Activated CD4-positive, alpha-beta T cell treated with anti-CD3 and anti-CD28 coated beads, Interleukin-2, amount 10 ng/mL, durations not matched to agents 24 days and 14 days (primary cell): ENCODE measurements at regions not wholly inside any gene's neighbourhood (a gene's known extent, or its start where the extent isn't known, plus 50 kb on each side); places are given as distances from the start of the nearest gene placed in this dataset.
"Not testable (repeated sequence)": the region's sequence is repeated elsewhere in the genome, so short reads cannot be mapped to it uniquely, and the experiment has no call there.

Source experiments
- DNase-seq: peaks from one replicate; pipeline ENCODE4 v3.0.0; 2022
- H3K27ac Mint-ChIP-seq: one replicate; pipeline ENCODE4 v1.8.0; 2022; ENCODE audit warnings: mild to moderate bottlenecking, mixed read lengths
- H3K27me3 Mint-ChIP-seq: one replicate; pipeline ENCODE4 v1.8.0; 2022; ENCODE audit warnings: mixed read lengths
- H3K36me3 Mint-ChIP-seq: one replicate; pipeline ENCODE4 v1.8.0; 2022; ENCODE audit warnings: low read depth, mild to moderate bottlenecking, mixed read lengths
- H3K4me1 Mint-ChIP-seq: one replicate; pipeline ENCODE4 v1.8.0; 2021; ENCODE audit warnings: mixed read lengths
- H3K4me3 Mint-ChIP-seq: one replicate; pipeline ENCODE4 v1.8.0; 2022; ENCODE audit warnings: mild to moderate bottlenecking, moderate library complexity, mixed read lengths
- H3K9me3 Mint-ChIP-seq: one replicate; pipeline ENCODE4 v1.8.0; 2021; ENCODE audit warnings: mixed read lengths
- intact Hi-C: fragments of 100-400 bp; cut with micrococcal nuclease; formaldehyde crosslinking; loops from one replicate; pipeline ENCODE4 v1.15.1; 2023

GRCh38 chr4:66376921-66377320 lies 706.6 kb upstream of the EPHA5 start:
- Mint-ChIP-seq H3K36me3 (no peaks in the 10 kb centered on the region), H3K27me3 (no peaks in the 10 kb centered on the region)
- intact Hi-C loops: no loop called here

DNA sequence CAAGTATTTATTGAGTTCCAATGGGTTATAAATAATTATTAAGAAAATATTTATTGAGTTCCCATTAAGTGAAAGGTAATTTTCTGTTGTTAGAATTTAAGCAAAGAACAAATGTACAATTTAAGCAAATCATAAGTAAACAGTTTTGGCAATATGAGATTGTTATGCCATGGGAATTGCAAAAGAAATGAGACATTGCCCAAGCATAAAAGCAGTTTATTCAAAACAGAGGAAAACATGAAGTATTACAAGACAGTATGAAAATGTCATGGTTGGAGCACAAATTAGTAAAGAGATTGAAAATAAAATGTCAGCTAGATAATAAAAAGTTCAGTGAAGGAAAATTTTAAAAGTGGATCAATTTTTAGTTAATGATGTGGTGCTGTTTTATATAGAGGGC lies 706.1 kb upstream of the EPHA5 start:
- DNase-seq: no peak
- Mint-ChIP-seq H3K4me1 (no peaks in the 10 kb centered on the region), H3K36me3 (no peaks in the 10 kb centered on the region)

More at GRCh38 chr4:66376921-66377320, 706.6 kb upstream of the EPHA5 start:
- Mint-ChIP-seq H3K4me3 (no peak overlapping the region), H3K9me3 (no peaks in the 10 kb centered on the region), H3K27ac (no peak overlapping the region), H3K4me1 (no peaks in the 10 kb centered on the region)
- no peak for DNase-seq

DNA sequence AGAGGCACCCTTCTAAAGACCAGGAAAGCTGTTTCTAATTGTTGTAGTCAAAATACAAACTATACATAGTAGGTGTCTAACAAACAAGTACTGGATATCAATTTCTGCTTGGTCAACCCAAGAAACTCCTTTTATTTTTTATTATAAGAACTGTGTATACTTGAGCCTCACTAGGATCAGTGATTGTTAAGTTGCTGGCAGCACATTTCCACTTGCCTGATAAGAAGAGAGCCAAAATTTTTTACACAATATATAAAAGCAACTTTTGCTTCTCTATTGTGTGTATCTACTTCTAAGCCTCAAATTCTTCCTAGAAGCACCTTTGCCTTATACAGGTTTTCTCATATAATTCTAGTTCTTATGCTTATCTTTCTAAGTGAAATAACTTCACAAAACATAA lies 703.0 kb upstream of the EPHA5 start:
- no peak for DNase-seq
- intact Hi-C loops: no loop called here
- Mint-ChIP-seq H3K4me1 (no peaks in the 10 kb centered on the region), H3K36me3 (no peaks in the 10 kb centered on the region), H3K9me3 (no peaks in the 10 kb centered on the region), H3K27me3 (no peaks in the 10 kb centered on the region), H3K27ac (no peak overlapping the region), H3K4me3 (no peak overlapping the region)

More for the DNA sequence above, 706.1 kb upstream of the EPHA5 start:
- Mint-ChIP-seq H3K27ac (no peak overlapping the region), H3K4me3 (no peak overlapping the region), H3K27me3 (no peaks in the 10 kb centered on the region), H3K9me3 (no peaks in the 10 kb centered on the region)
- intact Hi-C loops: no loop called here

GRCh38 chr4:66372706-66373105 lies 702.4 kb upstream of the EPHA5 start:
- Mint-ChIP-seq H3K27ac (no peak overlapping the region), H3K4me1 (no peaks in the 10 kb centered on the region), H3K4me3 (no peak overlapping the region), H3K36me3 (no peaks in the 10 kb centered on the region), H3K9me3 (no peaks in the 10 kb centered on the region), H3K27me3 (no peaks in the 10 kb centered on the region)
- DNase-seq: no peak
- intact Hi-C loops: no loop called here

DNA sequence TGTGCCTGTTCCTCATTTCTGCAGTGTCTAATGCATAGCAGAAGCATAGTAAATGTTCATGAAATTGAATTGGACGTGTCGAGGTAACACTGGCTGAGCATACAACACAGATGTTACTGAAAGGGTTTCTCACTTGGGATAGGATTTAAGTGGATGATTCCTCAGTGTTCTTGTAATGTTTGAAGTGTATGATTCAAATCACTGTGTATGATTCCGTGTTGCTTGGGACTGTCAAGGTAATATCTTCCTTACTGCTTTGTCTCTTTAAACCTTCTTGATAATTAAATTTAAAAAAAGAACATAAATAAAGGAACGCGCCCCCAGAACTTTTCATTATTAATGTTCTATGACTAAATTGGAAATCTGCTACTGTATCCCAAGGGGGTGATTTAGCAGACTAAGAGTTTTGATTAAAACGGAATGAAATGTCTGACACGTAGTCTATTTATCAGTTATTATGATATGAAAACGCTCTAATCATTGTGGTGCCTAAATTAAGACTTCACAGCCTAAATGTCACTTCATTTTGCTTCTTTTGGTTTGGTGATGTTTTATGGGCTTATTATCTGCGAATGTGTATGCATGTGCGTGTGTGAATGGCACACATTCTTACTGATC lies 696.9 kb upstream of the EPHA5 start:
- no peaks in the 10 kb centered on the region for H3K4me1 Mint-ChIP-seq
- intact Hi-C loops: no loop called here
- no peak overlapping the region for H3K27ac Mint-ChIP-seq
- no peaks in the 10 kb centered on the region for H3K36me3 Mint-ChIP-seq
- no peak for DNase-seq
- H3K4me3 Mint-ChIP-seq: no peak overlapping the region
- no peaks in the 10 kb centered on the region for H3K27me3 Mint-ChIP-seq
- H3K9me3 Mint-ChIP-seq: no peaks in the 10 kb centered on the region

DNA sequence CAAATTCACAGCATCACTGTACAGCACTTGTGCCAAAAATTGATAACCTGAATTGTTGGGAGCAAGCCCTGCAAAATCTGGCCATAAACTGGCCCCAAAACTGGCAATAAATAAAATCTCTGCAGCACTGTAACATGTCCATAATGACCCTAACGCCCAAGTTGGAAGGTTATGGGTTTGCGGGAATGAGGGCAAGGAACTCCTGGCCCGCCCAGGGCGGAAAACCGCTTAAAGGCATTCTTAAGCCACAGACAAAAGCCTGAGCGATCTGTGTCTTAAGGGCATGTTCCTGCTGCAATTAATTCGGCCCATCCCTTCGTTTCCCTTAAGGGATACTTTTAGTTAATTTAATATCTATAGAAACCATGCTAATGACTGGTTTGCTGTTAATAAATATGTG lies 690.1 kb upstream of the EPHA5 start:
- DNase-seq, H3K27ac Mint-ChIP-seq, H3K36me3 Mint-ChIP-seq, H3K9me3 Mint-ChIP-seq, H3K4me3 Mint-ChIP-seq, H3K27me3 Mint-ChIP-seq, intact Hi-C loops, H3K4me1 Mint-ChIP-seq: not testable (repeated sequence)

- no peaks in the 10 kb centered on the region for H3K27me3 Mint-ChIP-seq
- H3K4me3 Mint-ChIP-seq: no peak overlapping the region
- H3K27ac Mint-ChIP-seq: no peak overlapping the region
- intact Hi-C loops: no loop called here
- no peaks in the 10 kb centered on the region for H3K36me3 Mint-ChIP-seq
- H3K4me1 Mint-ChIP-seq: no peaks in the 10 kb centered on the region
- peaks cover 4% of the 10 kb centered on the region for H3K9me3 Mint-ChIP-seq
- DNase-seq: no peak
Measured at GRCh38 chr4:66357316-66357715, 687.0 kb upstream of the EPHA5 start.

DNA sequence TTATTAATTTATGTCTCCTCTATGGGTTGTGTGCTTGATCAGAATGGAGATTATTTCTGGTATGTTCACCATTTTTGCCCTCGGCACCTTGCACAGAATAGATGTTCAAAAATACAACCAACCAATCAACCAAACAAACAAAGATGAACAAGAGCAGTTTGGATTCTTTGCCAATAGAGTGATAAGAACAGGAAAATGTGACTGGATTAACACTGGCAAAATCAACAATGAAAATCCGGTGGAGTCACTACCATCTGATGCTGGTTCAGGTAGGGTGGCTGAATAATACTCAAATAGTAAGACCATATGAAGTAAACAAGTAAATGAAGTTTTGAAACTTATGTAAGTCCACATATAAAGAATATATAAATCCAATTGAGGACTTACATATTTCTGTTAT lies 685.0 kb upstream of the EPHA5 start:
- H3K4me1 Mint-ChIP-seq: no peaks in the 10 kb centered on the region
- DNase-seq: no peak
- no peaks in the 10 kb centered on the region for H3K36me3 Mint-ChIP-seq
- intact Hi-C loops: no loop called here
- H3K9me3 Mint-ChIP-seq: peaks cover 4% of the 10 kb centered on the region
- no peaks in the 10 kb centered on the region for H3K27me3 Mint-ChIP-seq
- no peak overlapping the region for H3K27ac Mint-ChIP-seq
- no peak overlapping the region for H3K4me3 Mint-ChIP-seq

DNA sequence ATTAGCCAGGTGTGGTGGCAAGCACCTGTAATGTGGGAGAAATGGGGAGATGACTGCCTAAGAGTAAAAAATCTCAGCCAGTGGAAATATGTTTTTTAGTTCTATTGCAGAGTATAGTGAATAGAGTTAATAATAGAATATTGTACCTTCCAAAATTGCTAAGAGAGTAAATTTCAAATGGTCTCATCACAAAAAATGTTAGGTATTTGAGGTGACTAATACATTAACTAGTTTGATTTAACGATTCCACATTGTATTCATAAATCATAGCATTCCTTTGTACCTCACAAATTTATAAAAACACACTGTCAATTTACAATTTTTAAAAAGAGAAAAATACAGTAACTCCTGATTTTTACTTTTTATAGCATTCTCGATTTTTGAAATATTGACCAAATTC lies 681.5 kb upstream of the EPHA5 start:
- H3K27me3 Mint-ChIP-seq: no peaks in the 10 kb centered on the region
- intact Hi-C loops: no loop called here
- H3K4me3 Mint-ChIP-seq: no peak overlapping the region
- no peak for DNase-seq
- H3K27ac Mint-ChIP-seq: no peak overlapping the region
- no peaks in the 10 kb centered on the region for H3K36me3 Mint-ChIP-seq
- H3K9me3 Mint-ChIP-seq: peaks cover 4% of the 10 kb centered on the region
- H3K4me1 Mint-ChIP-seq: no peaks in the 10 kb centered on the region

DNA sequence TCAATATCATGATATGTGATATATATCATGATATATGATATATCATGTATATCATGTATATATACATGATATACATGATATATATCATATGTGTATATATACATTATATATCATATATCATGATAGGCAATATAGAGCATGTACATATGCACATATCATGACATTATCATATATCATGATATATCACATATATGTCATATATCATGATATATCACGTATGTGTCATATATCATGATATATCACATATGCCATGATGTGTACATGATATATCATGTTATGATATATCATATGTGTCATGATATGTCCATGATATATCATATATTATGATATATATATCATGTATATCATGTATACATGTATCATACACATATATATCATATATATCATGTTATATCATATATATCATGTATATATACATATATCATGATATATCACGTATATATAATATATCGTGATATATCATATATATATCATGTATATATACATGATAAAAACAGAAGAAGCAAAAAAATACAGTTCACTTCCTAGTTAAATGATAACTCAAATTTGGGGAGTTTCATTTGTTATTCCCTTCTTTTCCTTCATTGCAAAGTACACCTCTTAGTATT lies 670.1 kb upstream of the EPHA5 start:
- H3K9me3 Mint-ChIP-seq: peaks cover 3% of the 10 kb centered on the region
- intact Hi-C loops: no loop called here
- H3K27me3 Mint-ChIP-seq: no peaks in the 10 kb centered on the region

GRCh38 chr4:66339007-66339406 lies 668.7 kb upstream of the EPHA5 start:
- H3K27me3 Mint-ChIP-seq: no peaks in the 10 kb centered on the region
- no peak for DNase-seq
- no peaks in the 10 kb centered on the region for H3K4me1 Mint-ChIP-seq
- no peak overlapping the region for H3K4me3 Mint-ChIP-seq
- no peak overlapping the region for H3K27ac Mint-ChIP-seq
- peaks cover 3% of the 10 kb centered on the region for H3K9me3 Mint-ChIP-seq
- intact Hi-C loops: no loop called here
- H3K36me3 Mint-ChIP-seq: no peaks in the 10 kb centered on the region

More for the DNA sequence above, 670.1 kb upstream of the EPHA5 start:
- no peak overlapping the region for H3K27ac Mint-ChIP-seq
- no peaks in the 10 kb centered on the region for H3K36me3 Mint-ChIP-seq
- no peak for DNase-seq
- H3K4me1 Mint-ChIP-seq: no peaks in the 10 kb centered on the region
- no peak overlapping the region for H3K4me3 Mint-ChIP-seq

DNA sequence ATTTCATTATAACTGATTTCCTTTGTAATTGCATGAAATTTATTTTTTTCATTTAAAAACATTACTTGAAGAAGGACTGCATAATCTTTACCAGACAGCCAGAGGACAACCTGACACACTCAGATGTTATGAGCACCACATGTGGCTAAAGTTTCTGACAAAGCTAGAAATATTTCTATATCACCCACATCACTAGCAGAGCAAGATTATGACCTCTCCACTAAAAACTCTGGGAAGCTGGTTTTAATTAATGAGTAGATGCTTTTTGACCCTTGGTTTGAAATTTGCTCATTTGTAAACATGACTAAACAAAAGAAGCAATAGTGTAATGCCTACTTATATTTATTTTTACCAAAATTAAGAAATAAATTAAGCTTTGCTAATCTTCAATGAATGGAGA lies 661.5 kb upstream of the EPHA5 start:
- Mint-ChIP-seq H3K4me3 (no peak overlapping the region), H3K27me3 (no peaks in the 10 kb centered on the region), H3K9me3 (no peaks in the 10 kb centered on the region), H3K27ac (no peak overlapping the region), H3K4me1 (no peaks in the 10 kb centered on the region), H3K36me3 (no peaks in the 10 kb centered on the region)
- no peak for DNase-seq
- intact Hi-C loops: no loop called here

GRCh38 chr4:66330125-66330524 lies 659.8 kb upstream of the EPHA5 start:
- no peaks in the 10 kb centered on the region for H3K4me1 Mint-ChIP-seq
- no peak for DNase-seq
- H3K27ac Mint-ChIP-seq: no peak overlapping the region
- H3K9me3 Mint-ChIP-seq: no peaks in the 10 kb centered on the region
- no peaks in the 10 kb centered on the region for H3K27me3 Mint-ChIP-seq
- intact Hi-C loops: no loop called here
- H3K4me3 Mint-ChIP-seq: no peak overlapping the region
- H3K36me3 Mint-ChIP-seq: no peaks in the 10 kb centered on the region

DNA sequence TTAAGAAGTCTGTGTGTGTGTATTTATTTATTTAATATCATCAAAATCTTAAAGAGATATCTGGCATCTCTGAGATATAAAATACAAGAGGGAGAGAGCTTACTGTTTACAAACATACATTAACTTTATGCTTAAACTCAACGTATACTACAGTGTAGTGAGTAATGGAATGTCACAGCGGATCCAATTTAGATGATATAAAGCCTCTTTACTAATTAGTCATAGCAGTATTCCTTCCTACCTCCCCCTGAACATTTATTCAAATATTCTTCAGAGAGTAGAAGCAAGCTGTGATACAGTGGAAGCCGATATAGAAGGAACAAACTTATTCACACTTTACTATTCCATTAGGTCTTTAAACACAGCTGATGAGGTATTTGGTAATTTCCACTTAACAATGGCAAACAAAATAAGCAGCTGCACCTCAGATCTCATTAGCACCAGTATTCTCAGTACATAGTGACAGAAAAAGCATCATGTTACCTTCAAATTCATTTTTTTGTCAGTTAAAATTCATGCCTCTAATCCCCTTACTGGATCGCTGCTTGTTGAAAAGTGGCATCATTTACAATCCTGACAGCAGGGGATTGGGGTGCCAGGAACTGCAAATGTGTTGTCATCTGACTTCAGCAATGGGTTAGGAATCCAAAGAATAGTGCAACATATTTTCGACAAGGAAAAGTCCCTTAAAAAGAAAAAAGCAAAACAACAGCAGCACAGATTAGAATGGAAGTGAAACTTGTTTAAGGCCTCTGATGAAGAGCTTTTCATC lies 658.7 kb upstream of the EPHA5 start:
- Mint-ChIP-seq H3K27ac (no peak overlapping the region), H3K27me3 (no peaks in the 10 kb centered on the region), H3K4me1 (no peaks in the 10 kb centered on the region), H3K4me3 (no peak overlapping the region), H3K9me3 (no peaks in the 10 kb centered on the region), H3K36me3 (no peaks in the 10 kb centered on the region)
- intact Hi-C loops: no loop called here
- no peak for DNase-seq
